Activated CD4-positive, alpha-beta T cell treated with anti-CD3 and anti-CD28 coated beads, Interleukin-2, amount 10 ng/mL, durations not matched to agents 24 days and 14 days (primary cell): ENCODE measurements at regions not wholly inside any gene's neighbourhood (a gene's known extent, or its start where the extent isn't known, plus 50 kb on each side); places are given as distances from the start of the nearest gene placed in this dataset.

Experiments
- DNase-seq: peaks from one replicate; pipeline ENCODE4 v3.0.0; 2022
- H3K27ac Mint-ChIP-seq: one replicate; pipeline ENCODE4 v1.8.0; 2022; ENCODE audit warnings: mild to moderate bottlenecking, mixed read lengths
- H3K27me3 Mint-ChIP-seq: one replicate; pipeline ENCODE4 v1.8.0; 2022; ENCODE audit warnings: mixed read lengths
- H3K36me3 Mint-ChIP-seq: one replicate; pipeline ENCODE4 v1.8.0; 2022; ENCODE audit warnings: low read depth, mild to moderate bottlenecking, mixed read lengths
- H3K4me1 Mint-ChIP-seq: one replicate; pipeline ENCODE4 v1.8.0; 2021; ENCODE audit warnings: mixed read lengths
- H3K4me3 Mint-ChIP-seq: one replicate; pipeline ENCODE4 v1.8.0; 2022; ENCODE audit warnings: mild to moderate bottlenecking, moderate library complexity, mixed read lengths
- H3K9me3 Mint-ChIP-seq: one replicate; pipeline ENCODE4 v1.8.0; 2021; ENCODE audit warnings: mixed read lengths
- intact Hi-C: fragments of 100-400 bp; cut with micrococcal nuclease; formaldehyde crosslinking; loops from one replicate; pipeline ENCODE4 v1.15.1; 2023

DNA sequence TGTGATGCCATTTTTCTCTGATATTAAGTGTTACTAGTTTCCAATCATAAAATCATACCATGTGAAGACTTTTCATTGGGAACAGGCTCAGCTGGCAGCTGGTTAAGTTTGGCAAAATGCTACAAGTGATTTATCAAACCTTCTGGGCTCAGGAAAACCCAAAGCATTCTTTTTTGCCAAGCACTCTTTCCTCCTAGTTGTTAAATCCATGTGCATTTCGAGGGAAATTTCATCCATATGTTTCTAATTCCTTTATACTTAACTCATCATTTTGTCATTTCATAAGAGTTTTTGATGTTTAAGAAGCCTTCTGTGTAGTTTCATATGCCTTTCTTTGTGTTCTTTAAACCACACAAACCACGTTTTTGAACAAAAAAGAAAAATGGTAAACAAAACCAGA lies 217.6 kb upstream of the PDE10A start:
- no peaks in the 10 kb centered on the region for H3K36me3 Mint-ChIP-seq
- H3K27me3 Mint-ChIP-seq = peaks cover 5% of the 10 kb centered on the region
- no peak for DNase-seq
- no peaks in the 10 kb centered on the region for H3K9me3 Mint-ChIP-seq
- intact Hi-C loops = no loop called here
- H3K27ac Mint-ChIP-seq = no peak overlapping the region
- no peak overlapping the region for H3K4me3 Mint-ChIP-seq
- peaks cover 2% of the 10 kb centered on the region for H3K4me1 Mint-ChIP-seq

GRCh38 chr6:165877773-165878172 lies 214.7 kb upstream of the PDE10A start:
- Mint-ChIP-seq H3K4me3 (no peak overlapping the region), H3K27me3 (peaks cover 5% of the 10 kb centered on the region)

DNA sequence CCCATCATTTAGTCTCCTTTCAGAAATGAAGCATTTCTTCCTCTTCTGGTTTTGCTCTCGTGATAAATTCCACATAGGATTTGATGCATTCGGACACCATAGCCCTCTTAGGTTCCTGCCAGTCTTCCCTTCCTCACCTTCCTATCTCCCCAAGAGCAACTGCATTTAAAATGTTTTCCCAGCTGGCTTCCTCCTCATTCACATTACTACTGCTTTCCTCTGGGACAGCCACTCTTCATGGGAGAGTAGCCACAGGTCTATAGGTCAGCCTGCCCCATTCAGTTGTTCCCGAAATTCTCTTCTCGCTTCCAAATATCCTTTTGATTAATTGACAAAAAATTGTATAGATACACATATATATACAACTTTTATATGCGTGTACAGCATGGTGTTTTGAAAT lies 214.2 kb upstream of the PDE10A start:
- no peaks in the 10 kb centered on the region for H3K9me3 Mint-ChIP-seq
- peaks cover 5% of the 10 kb centered on the region for H3K27me3 Mint-ChIP-seq
- no peak overlapping the region for H3K4me3 Mint-ChIP-seq
- DNase-seq = no peak
- no peaks in the 10 kb centered on the region for H3K4me1 Mint-ChIP-seq
- no peak overlapping the region for H3K27ac Mint-ChIP-seq
- intact Hi-C loops = no loop called here
- no peaks in the 10 kb centered on the region for H3K36me3 Mint-ChIP-seq

More at GRCh38 chr6:165877773-165878172, 214.7 kb upstream of the PDE10A start:
- no peaks in the 10 kb centered on the region for H3K9me3 Mint-ChIP-seq
- no peaks in the 10 kb centered on the region for H3K36me3 Mint-ChIP-seq
- no peak overlapping the region for H3K27ac Mint-ChIP-seq
- H3K4me1 Mint-ChIP-seq = no peaks in the 10 kb centered on the region
- intact Hi-C loops = no loop called here
- DNase-seq = no peak

GRCh38 chr6:165876588-165876987 lies 213.5 kb upstream of the PDE10A start:
- Mint-ChIP-seq H3K4me3 (no peak overlapping the region), H3K27me3 (peaks cover 2% of the 10 kb centered on the region), H3K4me1 (no peaks in the 10 kb centered on the region), H3K36me3 (no peaks in the 10 kb centered on the region), H3K27ac (no peak overlapping the region), H3K9me3 (no peaks in the 10 kb centered on the region)
- intact Hi-C loops = no loop called here
- DNase-seq = no peak

DNA sequence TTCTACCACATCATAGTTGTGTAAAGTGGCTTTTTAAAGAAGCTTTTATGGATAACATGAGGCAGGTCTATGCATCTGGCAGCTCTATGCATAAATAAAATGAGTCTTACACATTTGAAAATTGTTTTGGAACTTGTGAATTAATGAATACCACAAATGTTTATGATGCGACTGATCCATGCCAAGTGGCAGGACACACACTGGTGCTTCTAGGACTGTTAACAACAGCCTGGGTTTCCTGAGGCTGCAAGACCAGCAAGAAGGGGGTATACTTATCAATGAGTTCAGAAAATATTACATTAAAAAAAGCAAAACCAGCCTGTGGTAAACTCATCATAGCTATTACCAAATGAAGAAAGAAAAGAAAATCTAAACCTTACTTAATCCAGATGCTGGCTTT lies 212.9 kb upstream of the PDE10A start:
- intact Hi-C loops = no loop called here
- Mint-ChIP-seq H3K27me3 (peaks cover 2% of the 10 kb centered on the region), H3K4me3 (no peak overlapping the region), H3K9me3 (no peaks in the 10 kb centered on the region), H3K36me3 (no peaks in the 10 kb centered on the region), H3K4me1 (no peaks in the 10 kb centered on the region), H3K27ac (no peak overlapping the region)
- no peak for DNase-seq

- H3K27me3 Mint-ChIP-seq = peaks cover 2% of the 10 kb centered on the region
- H3K27ac Mint-ChIP-seq = no peak overlapping the region
- DNase-seq = no peak
- intact Hi-C loops = no loop called here
- no peaks in the 10 kb centered on the region for H3K9me3 Mint-ChIP-seq
- H3K36me3 Mint-ChIP-seq = no peaks in the 10 kb centered on the region
- H3K4me3 Mint-ChIP-seq = no peak overlapping the region
- no peaks in the 10 kb centered on the region for H3K4me1 Mint-ChIP-seq
Observed at GRCh38 chr6:165873976-165874375, 210.9 kb upstream of the PDE10A start.

DNA sequence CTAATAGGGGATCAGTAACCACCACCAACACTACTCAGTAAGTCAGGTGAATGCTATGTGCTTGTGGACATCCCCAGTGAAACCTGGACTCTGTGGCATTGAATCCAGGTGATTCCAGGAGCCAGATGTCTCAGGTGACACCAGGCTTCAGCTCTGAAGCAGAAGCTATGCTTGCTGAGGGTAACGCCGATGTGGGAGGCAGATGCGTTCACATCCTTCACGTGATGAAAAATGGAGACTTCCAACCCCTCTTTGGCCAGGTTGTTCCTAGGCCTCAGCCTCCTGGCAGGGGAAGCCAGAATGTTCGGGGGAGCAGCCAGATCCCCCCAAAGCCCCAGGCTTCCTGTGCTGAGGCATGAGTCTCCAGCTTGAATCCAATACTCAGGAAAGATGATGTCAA lies 209.8 kb upstream of the PDE10A start:
- no peak for DNase-seq
- H3K4me1 Mint-ChIP-seq = no peaks in the 10 kb centered on the region
- H3K9me3 Mint-ChIP-seq = no peaks in the 10 kb centered on the region
- intact Hi-C loops = no loop called here
- H3K36me3 Mint-ChIP-seq = no peaks in the 10 kb centered on the region
- no peaks in the 10 kb centered on the region for H3K27me3 Mint-ChIP-seq
- no peak overlapping the region for H3K4me3 Mint-ChIP-seq
- no peak overlapping the region for H3K27ac Mint-ChIP-seq

GRCh38 chr6:165872311-165872710 lies 209.3 kb upstream of the PDE10A start:
- no peaks in the 10 kb centered on the region for H3K4me1 Mint-ChIP-seq
- no peak overlapping the region for H3K4me3 Mint-ChIP-seq
- H3K27me3 Mint-ChIP-seq = no peaks in the 10 kb centered on the region
- H3K9me3 Mint-ChIP-seq = no peaks in the 10 kb centered on the region
- intact Hi-C loops = no loop called here
- no peak overlapping the region for H3K27ac Mint-ChIP-seq
- H3K36me3 Mint-ChIP-seq = no peaks in the 10 kb centered on the region
- no peak for DNase-seq

DNA sequence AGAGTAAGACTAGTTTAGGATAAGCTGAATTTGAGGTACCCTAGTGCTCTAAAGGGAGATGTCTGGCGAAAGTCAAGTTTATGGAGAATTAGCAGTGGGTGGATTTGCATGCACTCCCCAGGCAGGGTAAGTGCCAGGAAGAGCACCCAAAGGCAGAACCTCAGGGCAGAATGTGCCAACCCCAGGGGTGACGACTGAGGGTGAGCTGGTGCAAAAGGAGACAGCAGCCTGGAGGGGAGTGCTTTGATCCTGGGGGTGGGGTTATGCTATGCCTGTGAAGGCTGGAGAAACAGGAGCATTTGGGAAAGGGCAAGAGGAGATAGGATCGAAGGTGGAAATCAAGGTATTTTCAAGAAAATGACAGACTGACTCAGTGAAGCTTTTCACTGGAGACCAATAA lies 208.5 kb upstream of the PDE10A start:
- Mint-ChIP-seq H3K27ac (no peak overlapping the region), H3K36me3 (no peaks in the 10 kb centered on the region), H3K27me3 (no peaks in the 10 kb centered on the region), H3K4me3 (no peak overlapping the region), H3K4me1 (no peaks in the 10 kb centered on the region), H3K9me3 (no peaks in the 10 kb centered on the region)
- intact Hi-C loops = no loop called here
- DNase-seq = no peak

- H3K4me3 Mint-ChIP-seq = no peak overlapping the region
- no peak for DNase-seq
- no peaks in the 10 kb centered on the region for H3K36me3 Mint-ChIP-seq
- H3K4me1 Mint-ChIP-seq = no peaks in the 10 kb centered on the region
- H3K27ac Mint-ChIP-seq = no peak overlapping the region
- intact Hi-C loops = no loop called here
- H3K27me3 Mint-ChIP-seq = peaks cover 3% of the 10 kb centered on the region
- H3K9me3 Mint-ChIP-seq = no peaks in the 10 kb centered on the region
Observed at GRCh38 chr6:165869526-165869925, 206.5 kb upstream of the PDE10A start.

- H3K27me3 Mint-ChIP-seq = peaks cover 8% of the 10 kb centered on the region
- no peak overlapping the region for H3K27ac Mint-ChIP-seq
- H3K36me3 Mint-ChIP-seq = no peaks in the 10 kb centered on the region
- intact Hi-C loops = no loop called here
- no peaks in the 10 kb centered on the region for H3K4me1 Mint-ChIP-seq
- DNase-seq = no peak
- H3K9me3 Mint-ChIP-seq = no peaks in the 10 kb centered on the region
- no peak overlapping the region for H3K4me3 Mint-ChIP-seq
Observed at GRCh38 chr6:165864925-165865324, 201.9 kb upstream of the PDE10A start.

- intact Hi-C loops = no loop called here
- Mint-ChIP-seq H3K4me3 (no peak overlapping the region), H3K27me3 (peaks cover 8% of the 10 kb centered on the region), H3K36me3 (no peaks in the 10 kb centered on the region), H3K9me3 (no peaks in the 10 kb centered on the region), H3K4me1 (no peaks in the 10 kb centered on the region), H3K27ac (no peak overlapping the region)
- DNase-seq = no peak
Observed at GRCh38 chr6:165864218-165864617, 201.2 kb upstream of the PDE10A start.

DNA sequence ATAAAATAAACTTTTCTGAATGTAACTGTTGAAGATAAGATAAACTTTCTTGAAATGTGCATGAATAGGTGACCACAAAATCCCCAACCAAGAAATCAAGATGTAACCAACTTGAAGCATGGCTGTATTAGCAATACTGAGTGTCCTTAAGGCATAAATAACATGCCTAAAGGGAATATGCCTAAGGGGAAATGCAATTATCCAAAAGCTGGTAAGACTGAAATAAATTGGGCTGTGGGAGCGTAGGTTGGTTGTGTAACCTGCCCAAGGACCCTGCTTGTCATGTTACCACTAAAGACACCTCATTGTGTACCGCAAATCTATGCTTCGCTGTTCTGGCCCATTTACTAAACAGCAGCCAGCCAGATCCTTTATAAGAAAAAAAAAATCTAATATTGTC lies 200.8 kb upstream of the PDE10A start:
- Mint-ChIP-seq H3K27me3 (peaks cover 8% of the 10 kb centered on the region), H3K4me1 (no peaks in the 10 kb centered on the region), H3K36me3 (no peaks in the 10 kb centered on the region), H3K27ac (no peak overlapping the region), H3K9me3 (no peaks in the 10 kb centered on the region), H3K4me3 (no peak overlapping the region)
- intact Hi-C loops = no loop called here
- DNase-seq = no peak

GRCh38 chr6:165862813-165863212 lies 199.8 kb upstream of the PDE10A start:
- DNase-seq = no peak
- no peak overlapping the region for H3K4me3 Mint-ChIP-seq
- H3K36me3 Mint-ChIP-seq = no peaks in the 10 kb centered on the region
- H3K27ac Mint-ChIP-seq = no peak overlapping the region
- intact Hi-C loops = no loop called here
- H3K9me3 Mint-ChIP-seq = no peaks in the 10 kb centered on the region
- no peaks in the 10 kb centered on the region for H3K4me1 Mint-ChIP-seq
- peaks cover 8% of the 10 kb centered on the region for H3K27me3 Mint-ChIP-seq

DNA sequence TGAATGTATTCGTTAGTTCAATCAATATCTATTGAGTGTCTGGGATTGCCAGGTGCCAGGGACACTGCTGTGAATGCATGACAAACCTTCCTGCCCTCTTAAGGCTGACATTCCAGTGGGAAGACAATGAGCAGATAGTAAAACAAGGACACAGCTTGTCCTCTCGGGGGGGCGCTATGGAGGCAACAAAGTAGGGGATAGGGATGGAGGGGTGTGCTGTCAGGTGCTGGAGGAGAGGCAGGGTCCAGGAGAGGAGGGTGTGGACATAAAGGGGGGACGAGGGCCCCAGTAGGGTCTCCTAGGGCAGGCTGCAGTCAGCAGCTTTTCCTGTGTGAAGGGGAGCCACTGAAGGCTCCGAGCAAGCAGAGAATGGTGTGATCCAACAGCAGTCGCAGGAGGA lies 198.2 kb upstream of the PDE10A start:
- Mint-ChIP-seq H3K36me3 (no peaks in the 10 kb centered on the region), H3K4me3 (no peak overlapping the region), H3K27ac (no peak overlapping the region), H3K9me3 (no peaks in the 10 kb centered on the region), H3K27me3 (peaks cover 11% of the 10 kb centered on the region), H3K4me1 (no peaks in the 10 kb centered on the region)
- no peak for DNase-seq
- intact Hi-C loops = no loop called here
